ENCODE measurements at regions not wholly inside any gene's neighbourhood (a gene's known extent, or its start where the extent isn't known, plus 50 kb on each side); places are given as distances from the start of the nearest gene placed in this dataset.
A peak's percentile ranks its signal among the peaks of the same experiment; 100 is the strongest.

DNA sequence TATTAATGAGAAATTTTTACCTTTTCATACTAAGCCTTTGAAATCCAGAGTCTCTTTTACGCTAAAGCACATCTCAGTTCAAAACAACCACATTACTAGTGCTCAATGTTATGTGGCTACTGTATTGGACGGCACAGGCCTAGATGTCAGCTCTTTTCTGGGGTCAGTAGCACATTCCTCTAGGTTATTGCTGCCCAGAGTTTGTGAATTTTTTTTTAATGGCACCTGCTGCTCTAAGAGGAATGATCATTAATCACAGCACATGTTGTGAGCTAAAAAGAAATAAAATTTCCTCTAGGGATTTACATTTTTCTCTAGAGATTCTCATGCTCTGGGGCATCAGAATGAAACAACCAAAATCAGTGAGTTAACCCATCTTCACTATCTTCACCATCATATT is 436.8 kb upstream of the THBS1 start:
- H3K9me2 ChIP-seq, result no peaks in the 10 kb centered on the region
- H3K9me3 ChIP-seq, result no peaks in the 10 kb centered on the region
- no peak overlapping the region for H3K4me3 ChIP-seq (ENCODE audit: low read depth in 2 of 2, low read length in 1 of 2)
- POLR2A ChIA-PET, result no interaction called here
- WGBS (ENCODE audit: low lambda C conversion rate), result 97% methylated on average over 2 of the region's 2 CpGs
- peaks cover 16 to 23% of the 10 kb centered on the region in 2 experiments for H3K4me1 ChIP-seq (ENCODE audit: control insufficient read depth in 1 of 2, insufficient read depth in 2 of 2, low read depth in 1 of 2, low read length in 1 of 2)
- TF ChIP-seq TEAD4 (IDR thresholded peaks at IDR 0.05; ENCODE audit: borderline replicate concordance, insufficient read depth) (no peak), RAD21 (IDR thresholded peaks at IDR 0.05; ENCODE audit: low read length) (no peak), POLR2AphosphoS5 (IDR thresholded peaks at IDR 0.05; ENCODE audit: low read depth, low read length) (no peak), RXRA (IDR thresholded peaks at IDR 0.05; ENCODE audit: borderline replicate concordance, low read depth) (no peak), EZH2phosphoT487 (IDR thresholded peaks at IDR 0.05; ENCODE audit: borderline replicate concordance, low read depth) (no peak), RCOR1 (IDR thresholded peaks at IDR 0.05; ENCODE audit: low read length) (no peak), MXI1 (IDR thresholded peaks at IDR 0.05; ENCODE audit: low read depth, low read length) (no peak), JUND (IDR thresholded peaks at IDR 0.05) (no peak), CHD2 (IDR thresholded peaks at IDR 0.05; ENCODE audit: low read length, partially characterized antibody) (no peak)
- TF ChIP-seq, protein P1, sequence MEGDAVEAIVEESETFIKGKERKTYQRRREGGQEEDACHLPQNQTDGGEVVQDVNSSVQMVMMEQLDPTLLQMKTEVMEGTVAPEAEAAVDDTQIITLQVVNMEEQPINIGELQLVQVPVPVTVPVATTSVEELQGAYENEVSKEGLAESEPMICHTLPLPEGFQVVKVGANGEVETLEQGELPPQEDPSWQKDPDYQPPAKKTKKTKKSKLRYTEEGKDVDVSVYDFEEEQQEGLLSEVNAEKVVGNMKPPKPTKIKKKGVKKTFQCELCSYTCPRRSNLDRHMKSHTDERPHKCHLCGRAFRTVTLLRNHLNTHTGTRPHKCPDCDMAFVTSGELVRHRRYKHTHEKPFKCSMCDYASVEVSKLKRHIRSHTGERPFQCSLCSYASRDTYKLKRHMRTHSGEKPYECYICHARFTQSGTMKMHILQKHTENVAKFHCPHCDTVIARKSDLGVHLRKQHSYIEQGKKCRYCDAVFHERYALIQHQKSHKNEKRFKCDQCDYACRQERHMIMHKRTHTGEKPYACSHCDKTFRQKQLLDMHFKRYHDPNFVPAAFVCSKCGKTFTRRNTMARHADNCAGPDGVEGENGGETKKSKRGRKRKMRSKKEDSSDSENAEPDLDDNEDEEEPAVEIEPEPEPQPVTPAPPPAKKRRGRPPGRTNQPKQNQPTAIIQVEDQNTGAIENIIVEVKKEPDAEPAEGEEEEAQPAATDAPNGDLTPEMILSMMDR (IDR thresholded peaks at IDR 0.05), result no peak
- TF ChIP-seq, protein P2, sequence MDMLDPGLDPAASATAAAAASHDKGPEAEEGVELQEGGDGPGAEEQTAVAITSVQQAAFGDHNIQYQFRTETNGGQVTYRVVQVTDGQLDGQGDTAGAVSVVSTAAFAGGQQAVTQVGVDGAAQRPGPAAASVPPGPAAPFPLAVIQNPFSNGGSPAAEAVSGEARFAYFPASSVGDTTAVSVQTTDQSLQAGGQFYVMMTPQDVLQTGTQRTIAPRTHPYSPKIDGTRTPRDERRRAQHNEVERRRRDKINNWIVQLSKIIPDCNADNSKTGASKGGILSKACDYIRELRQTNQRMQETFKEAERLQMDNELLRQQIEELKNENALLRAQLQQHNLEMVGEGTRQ (IDR thresholded peaks at IDR 0.05; ENCODE audit: borderline replicate concordance, low read depth, low read length), result no peak
- no peak overlapping the region for H3K9ac ChIP-seq
- H2AFZ ChIP-seq (ENCODE audit: low read depth), result no peak overlapping the region
- no peak for DNase-seq
- CTCF ChIA-PET, result interaction anchor here (1.2 kb wide), 1 partner anchor 19 kb away, joined by 4 read pairs; no protein-coding TSS in a partner anchor
- peak overlapping the region; percentile 16; the same call in 1 of the 2 replicates for H3K4me2 ChIP-seq
- no peaks in the 10 kb centered on the region for H3K36me3 ChIP-seq (replicated peaks in 1 of 2; ENCODE audit: control insufficient read depth in 1 of 2, insufficient read depth in 2 of 2, low read length in 1 of 2)
- peaks cover 36% of the 10 kb centered on the region for H3F3A ChIP-seq (replicated peaks; ENCODE audit: insufficient read depth)
- H3K27me3 ChIP-seq (ENCODE audit: insufficient read depth), result no peaks in the 10 kb centered on the region
- H3K27ac ChIP-seq (ENCODE audit: low read depth in 2 of 2, low read length in 1 of 2), result peak overlapping the region in 1 of 2 experiments; percentile 74; a peak in 2 of 4 replicates
- H3K79me2 ChIP-seq (ENCODE audit: insufficient read depth), result no peaks in the 10 kb centered on the region
- H4K20me1 ChIP-seq (ENCODE audit: insufficient read depth), result no peaks in the 10 kb centered on the region

DNA sequence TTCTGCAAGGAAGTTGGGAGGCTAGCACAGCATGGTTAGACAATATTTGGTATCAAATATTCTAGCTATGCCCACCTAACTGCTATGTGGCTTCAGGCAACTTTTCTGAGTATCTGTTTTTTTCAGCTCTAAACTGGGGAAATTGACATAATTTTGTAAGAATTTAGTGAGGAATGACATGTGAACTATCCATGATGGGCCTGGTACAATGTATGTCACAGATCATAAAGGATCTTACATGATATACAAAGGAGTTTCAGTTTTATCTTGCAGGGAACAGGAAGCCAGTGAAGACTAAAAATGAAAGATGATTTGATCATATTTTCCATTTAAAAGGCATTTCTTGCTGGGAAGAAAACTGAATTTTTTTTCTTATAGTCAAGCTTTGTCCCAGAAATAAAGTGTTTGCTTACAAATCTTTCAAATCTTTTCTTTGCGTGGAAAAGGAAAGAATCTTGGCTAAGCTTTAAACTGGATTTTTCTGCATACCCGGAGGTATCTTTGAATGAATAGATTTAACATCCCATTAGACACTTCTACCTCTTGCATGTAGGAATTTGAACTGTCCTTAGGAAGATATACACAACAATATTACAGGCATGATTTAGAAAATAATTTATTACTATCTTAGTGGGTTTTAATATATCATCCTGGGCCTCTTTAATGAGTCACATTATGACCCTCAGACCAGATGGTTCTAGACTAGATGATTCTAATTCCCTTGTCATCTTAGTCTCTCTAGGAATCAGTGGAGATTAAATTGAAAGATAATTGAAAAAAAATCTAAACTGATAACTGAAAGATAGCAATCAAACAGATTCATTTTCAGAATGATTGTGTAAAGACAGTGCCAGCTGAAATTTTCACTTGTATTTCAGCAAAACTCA is 436.0 kb upstream of the THBS1 start:
- peaks cover 13 to 21% of the 10 kb centered on the region in 2 experiments for H3K4me1 ChIP-seq (ENCODE audit: control insufficient read depth in 1 of 2, insufficient read depth in 2 of 2, low read depth in 1 of 2, low read length in 1 of 2)
- no peak overlapping the region for H3K4me3 ChIP-seq (ENCODE audit: low read depth in 2 of 2, low read length in 1 of 2)
- ChIA-PET POLR2A (no interaction called here), CTCF (no interaction called here)
- no peaks in the 10 kb centered on the region for H4K20me1 ChIP-seq (ENCODE audit: insufficient read depth)
- H3K9me3 ChIP-seq, result no peaks in the 10 kb centered on the region
- no peaks in the 10 kb centered on the region for H3K36me3 ChIP-seq (replicated peaks in 1 of 2; ENCODE audit: control insufficient read depth in 1 of 2, insufficient read depth in 2 of 2, low read length in 1 of 2)
- no peaks in the 10 kb centered on the region for H3K79me2 ChIP-seq (ENCODE audit: insufficient read depth)
- H3K9ac ChIP-seq, result no peak overlapping the region
- H3K9me2 ChIP-seq, result no peaks in the 10 kb centered on the region
- H2AFZ ChIP-seq (ENCODE audit: low read depth), result no peak overlapping the region
- 39% methylated on average over 2 of the region's 2 CpGs for WGBS (ENCODE audit: low lambda C conversion rate)
- H3K27me3 ChIP-seq (ENCODE audit: insufficient read depth), result no peaks in the 10 kb centered on the region
- peaks cover 31% of the 10 kb centered on the region for H3F3A ChIP-seq (replicated peaks; ENCODE audit: insufficient read depth)
- no peak for DNase-seq
- H3K27ac ChIP-seq (ENCODE audit: low read depth in 2 of 2, low read length in 1 of 2), result peak overlapping the region; percentile 50 to 74; a peak in 3 of 4 replicates
- H3K4me2 ChIP-seq, result peak overlapping the region; percentile 33; the same call in 1 of the 2 replicates
- TF ChIP-seq, protein P3, sequence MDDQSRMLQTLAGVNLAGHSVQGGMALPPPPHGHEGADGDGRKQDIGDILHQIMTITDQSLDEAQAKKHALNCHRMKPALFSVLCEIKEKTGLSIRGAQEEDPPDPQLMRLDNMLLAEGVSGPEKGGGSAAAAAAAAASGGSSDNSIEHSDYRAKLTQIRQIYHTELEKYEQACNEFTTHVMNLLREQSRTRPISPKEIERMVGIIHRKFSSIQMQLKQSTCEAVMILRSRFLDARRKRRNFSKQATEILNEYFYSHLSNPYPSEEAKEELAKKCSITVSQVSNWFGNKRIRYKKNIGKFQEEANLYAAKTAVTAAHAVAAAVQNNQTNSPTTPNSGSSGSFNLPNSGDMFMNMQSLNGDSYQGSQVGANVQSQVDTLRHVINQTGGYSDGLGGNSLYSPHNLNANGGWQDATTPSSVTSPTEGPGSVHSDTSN (IDR thresholded peaks at IDR 0.05), result peak; percentile 85
- TF ChIP-seq EZH2phosphoT487 (IDR thresholded peaks at IDR 0.05; ENCODE audit: borderline replicate concordance, low read depth), result no peak
- TF ChIP-seq, protein P4, sequence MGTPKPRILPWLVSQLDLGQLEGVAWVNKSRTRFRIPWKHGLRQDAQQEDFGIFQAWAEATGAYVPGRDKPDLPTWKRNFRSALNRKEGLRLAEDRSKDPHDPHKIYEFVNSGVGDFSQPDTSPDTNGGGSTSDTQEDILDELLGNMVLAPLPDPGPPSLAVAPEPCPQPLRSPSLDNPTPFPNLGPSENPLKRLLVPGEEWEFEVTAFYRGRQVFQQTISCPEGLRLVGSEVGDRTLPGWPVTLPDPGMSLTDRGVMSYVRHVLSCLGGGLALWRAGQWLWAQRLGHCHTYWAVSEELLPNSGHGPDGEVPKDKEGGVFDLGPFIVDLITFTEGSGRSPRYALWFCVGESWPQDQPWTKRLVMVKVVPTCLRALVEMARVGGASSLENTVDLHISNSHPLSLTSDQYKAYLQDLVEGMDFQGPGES (IDR thresholded peaks at IDR 0.05; ENCODE audit: low read depth, low read length), result no peak
- peak; percentile 74; the same call in 1 of the 2 replicates for TF ChIP-seq POLR2AphosphoS5 (IDR thresholded peaks at IDR 0.05; ENCODE audit: low read depth, low read length)
- TF ChIP-seq, protein P2 (IDR thresholded peaks at IDR 0.05; ENCODE audit: borderline replicate concordance, low read depth, low read length), result no peak
- TF ChIP-seq TCF12 (IDR thresholded peaks at IDR 0.05), result peak; percentile 91
- no peak for TF ChIP-seq FOXJ3 (CRISPR knock-in tag; IDR thresholded peaks at IDR 0.05)
- TF ChIP-seq TAF1 (IDR thresholded peaks at IDR 0.05; ENCODE audit: borderline replicate concordance, low read depth, low read length), result no peak
- no peak for TF ChIP-seq RAD21 (IDR thresholded peaks at IDR 0.05; ENCODE audit: low read length)
- TF ChIP-seq FOXM1 (IDR thresholded peaks at IDR 0.05; ENCODE audit: low read depth), result peak; percentile 38; the same call in 1 of the 2 replicates
- peak; percentile 56; the same call in 1 of the 2 replicates for TF ChIP-seq FOSL2 (IDR thresholded peaks at IDR 0.05; ENCODE audit: borderline replicate concordance, low read depth)
- TF ChIP-seq TEAD4 (IDR thresholded peaks at IDR 0.05; ENCODE audit: borderline replicate concordance, insufficient read depth), result 0 out of 2 replicates have a peak, but pooled peaks have one; percentile 61
- TF ChIP-seq JUND (IDR thresholded peaks at IDR 0.05), result peak; percentile 73
- peak; percentile 49; the same call in 1 of the 2 replicates for TF ChIP-seq NFIC (IDR thresholded peaks at IDR 0.05; ENCODE audit: borderline replicate concordance)

Measured in SK-N-SH (cell line).